GM12873 (cell line): ENCODE measurements at regions not wholly inside any gene's neighbourhood (a gene's known extent, or its start where the extent isn't known, plus 50 kb on each side); places are given as distances from the start of the nearest gene placed in this dataset.

Experiments used
- TF ChIP-seq, protein P1 (sequence below): IDR thresholded peaks from 2 replicates; pipeline ENCODE4 v1.5.1; 2012; ENCODE audit warnings: low read depth, mild to moderate bottlenecking, moderate library complexity, low read length, control low read depth; ENCODE audit not compliant: insufficient read depth; ENCODE audit errors: missing control alignments

DNA sequence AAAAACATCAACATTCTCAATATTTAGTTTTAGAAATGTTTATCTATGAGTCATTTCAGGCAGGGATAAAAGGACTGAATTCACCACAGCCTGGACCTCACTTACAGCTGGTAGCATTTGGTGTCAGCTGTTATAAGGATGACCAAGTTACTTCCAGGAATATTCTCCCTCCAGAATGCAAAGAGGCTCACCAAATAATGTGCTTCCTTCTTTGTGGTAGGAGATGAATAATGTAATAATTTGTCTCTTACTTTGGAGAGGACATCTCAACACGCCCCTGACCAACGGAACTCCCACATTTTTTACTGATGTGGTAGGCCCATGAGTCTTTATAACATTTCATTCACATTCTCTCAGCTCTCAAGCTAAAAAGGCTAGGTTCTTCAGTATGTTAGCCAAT lies 825.9 kb upstream of the GRAMD2B start:
- TF ChIP-seq, protein P1, sequence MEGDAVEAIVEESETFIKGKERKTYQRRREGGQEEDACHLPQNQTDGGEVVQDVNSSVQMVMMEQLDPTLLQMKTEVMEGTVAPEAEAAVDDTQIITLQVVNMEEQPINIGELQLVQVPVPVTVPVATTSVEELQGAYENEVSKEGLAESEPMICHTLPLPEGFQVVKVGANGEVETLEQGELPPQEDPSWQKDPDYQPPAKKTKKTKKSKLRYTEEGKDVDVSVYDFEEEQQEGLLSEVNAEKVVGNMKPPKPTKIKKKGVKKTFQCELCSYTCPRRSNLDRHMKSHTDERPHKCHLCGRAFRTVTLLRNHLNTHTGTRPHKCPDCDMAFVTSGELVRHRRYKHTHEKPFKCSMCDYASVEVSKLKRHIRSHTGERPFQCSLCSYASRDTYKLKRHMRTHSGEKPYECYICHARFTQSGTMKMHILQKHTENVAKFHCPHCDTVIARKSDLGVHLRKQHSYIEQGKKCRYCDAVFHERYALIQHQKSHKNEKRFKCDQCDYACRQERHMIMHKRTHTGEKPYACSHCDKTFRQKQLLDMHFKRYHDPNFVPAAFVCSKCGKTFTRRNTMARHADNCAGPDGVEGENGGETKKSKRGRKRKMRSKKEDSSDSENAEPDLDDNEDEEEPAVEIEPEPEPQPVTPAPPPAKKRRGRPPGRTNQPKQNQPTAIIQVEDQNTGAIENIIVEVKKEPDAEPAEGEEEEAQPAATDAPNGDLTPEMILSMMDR: no peak

DNA sequence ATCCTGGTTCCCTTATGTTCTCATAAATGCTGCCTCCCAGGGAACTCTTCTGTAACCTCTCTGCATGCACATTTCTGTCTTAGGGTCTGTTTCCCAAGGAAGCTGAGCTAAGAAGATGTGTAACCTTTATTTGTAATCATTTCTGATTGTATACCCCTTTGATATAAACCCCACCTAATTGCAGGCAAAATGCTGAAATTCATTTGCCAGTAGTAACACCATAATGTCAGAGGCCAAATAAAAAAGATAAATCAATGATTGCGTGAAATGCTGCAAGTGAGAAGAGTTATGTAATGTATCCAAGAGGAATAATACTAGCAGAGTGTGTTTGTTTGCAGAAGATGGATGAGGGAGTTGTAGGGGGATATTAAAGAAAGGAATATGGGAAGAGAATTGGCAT lies 822.6 kb upstream of the GRAMD2B start:
- TF ChIP-seq, protein P1: no peak

DNA sequence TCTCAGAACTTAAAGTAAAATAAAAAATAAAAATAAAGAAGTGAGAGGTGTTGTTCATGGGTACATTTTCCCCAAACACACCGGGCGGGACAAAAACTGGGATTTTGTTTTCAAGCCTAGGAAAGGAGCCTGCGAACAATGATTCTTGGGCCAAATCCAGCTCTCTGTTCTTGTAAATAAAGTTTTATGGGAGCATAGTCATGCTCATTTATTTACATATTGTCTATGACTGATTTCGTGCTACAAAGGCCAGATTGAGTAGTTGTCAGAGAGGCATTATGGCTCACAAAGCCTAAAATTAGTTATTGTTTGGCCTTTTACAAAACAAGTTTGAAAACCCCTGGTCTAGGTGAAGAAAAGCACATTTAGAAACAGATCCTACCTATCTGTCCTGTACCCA lies 821.0 kb upstream of the GRAMD2B start:
- TF ChIP-seq, protein P1: no peak

DNA sequence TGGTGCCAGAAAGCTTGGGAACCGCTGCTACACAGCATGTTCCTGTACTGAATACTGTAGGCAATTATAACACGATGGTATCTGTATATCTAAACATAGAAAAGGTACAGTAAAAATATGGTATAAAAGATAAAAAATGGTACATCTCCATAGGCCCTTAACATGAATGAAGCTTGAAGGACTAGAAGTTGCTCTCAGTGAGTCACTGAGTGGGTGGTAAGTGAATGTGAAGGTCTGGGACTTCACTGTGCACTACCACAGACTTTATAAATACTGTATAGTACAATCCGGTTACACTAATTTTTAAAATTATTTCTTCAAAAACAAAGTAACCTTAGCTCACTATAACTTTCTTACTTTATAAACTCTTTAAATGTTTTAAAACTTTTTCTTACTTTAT lies 819.9 kb upstream of the GRAMD2B start:
- TF ChIP-seq, protein P1: no peak

DNA sequence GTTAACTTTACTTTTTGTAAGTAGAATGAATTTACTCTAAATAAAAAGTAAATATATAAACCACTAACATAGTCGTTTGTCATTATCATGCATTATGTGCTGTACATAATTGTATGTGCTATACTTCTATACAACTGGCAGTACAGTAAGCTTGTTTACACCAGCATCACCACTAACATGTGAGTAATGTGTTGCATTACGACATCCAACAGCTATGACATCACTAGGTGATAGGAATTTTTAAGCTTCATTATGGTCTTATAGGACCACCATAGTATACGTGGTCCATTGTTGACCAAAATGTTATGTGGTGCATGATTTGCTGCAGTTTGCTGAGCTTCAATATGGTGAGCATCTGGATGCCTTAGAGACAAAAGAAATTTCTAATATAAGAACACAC lies 819.1 kb upstream of the GRAMD2B start:
- TF ChIP-seq, protein P1: no peak

DNA sequence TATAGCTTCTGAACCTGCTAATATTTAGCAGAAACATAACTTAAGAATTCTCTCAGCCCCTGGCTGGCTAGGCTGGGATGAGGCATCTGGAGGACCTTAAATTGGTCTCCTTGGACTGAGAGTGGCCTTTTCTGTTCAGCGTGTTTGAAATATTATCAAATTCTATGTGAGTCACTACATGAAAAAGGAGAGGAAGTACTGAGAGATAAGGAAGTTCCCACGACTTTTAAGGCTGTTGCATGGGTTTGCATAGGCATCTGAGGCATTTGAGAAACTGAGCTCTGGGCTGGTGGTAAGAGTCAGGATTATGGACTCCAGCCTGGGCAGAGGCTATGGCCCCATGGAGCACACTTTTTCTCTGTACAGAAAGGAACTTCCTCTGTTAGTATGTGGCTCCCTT lies 816.2 kb upstream of the GRAMD2B start:
- TF ChIP-seq, protein P1: no peak

DNA sequence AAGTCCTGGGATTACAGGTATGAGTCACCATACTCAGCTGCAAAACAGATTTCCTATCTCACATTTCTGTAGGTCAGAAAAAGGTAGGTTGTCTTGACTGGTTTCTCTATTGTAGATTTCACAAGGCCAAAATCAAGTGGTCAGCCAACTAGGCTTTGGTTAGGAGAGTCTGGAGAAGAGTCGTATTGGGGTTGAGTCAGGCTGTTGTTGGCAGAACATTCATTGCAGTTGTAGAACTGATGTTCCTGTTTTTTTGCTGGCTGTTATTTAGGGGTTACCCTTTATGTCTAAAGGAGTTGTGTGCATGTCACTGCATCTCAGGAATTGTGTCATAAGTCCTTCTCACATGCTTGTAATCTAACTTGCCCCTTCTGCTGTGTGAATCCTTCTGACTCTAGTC lies 814.2 kb upstream of the GRAMD2B start:
- TF ChIP-seq, protein P1: no peak
